HG02623 (cell line): ENCODE measurements at regions not wholly inside any gene's neighbourhood (a gene's known extent, or its start where the extent isn't known, plus 50 kb on each side); places are given as distances from the start of the nearest gene placed in this dataset.

ENCODE experiments used
- ATAC-seq: cut with Tn5 transposase; IDR thresholded peaks from one replicate; pipeline ENCODE4 v1.9.1; 2021; ENCODE audit warnings: moderate library complexity; ENCODE audit not compliant: unreplicated experiment

GRCh38 chr2:51231071-51231470 lies 199.1 kb upstream of the NRXN1 start:
- no peak for ATAC-seq

- no peak for ATAC-seq
These were observed 193.4 kb upstream of the NRXN1 start for GRCh38 chr2:51225377-51225776.

- ATAC-seq, result no peak
These were observed 192.9 kb upstream of the NRXN1 start for GRCh38 chr2:51224790-51225189.

GRCh38 chr2:51222106-51222505 lies 190.2 kb upstream of the NRXN1 start:
- no peak for ATAC-seq

- ATAC-seq, result no peak
These were observed 188.7 kb upstream of the NRXN1 start for GRCh38 chr2:51220606-51221005.

- ATAC-seq, result no peak
These were observed 188.1 kb upstream of the NRXN1 start for GRCh38 chr2:51220080-51220479.

- no peak for ATAC-seq
These were observed 187.5 kb upstream of the NRXN1 start for GRCh38 chr2:51219468-51219867.

- no peak for ATAC-seq
These were observed 186.1 kb upstream of the NRXN1 start for GRCh38 chr2:51218047-51218446.

- ATAC-seq, result no peak
These were observed 181.9 kb upstream of the NRXN1 start for GRCh38 chr2:51213826-51214225.

GRCh38 chr2:51212374-51212773 lies 180.4 kb upstream of the NRXN1 start:
- peak; percentile 55 for ATAC-seq

- ATAC-seq, result no peak
These were observed 176.6 kb upstream of the NRXN1 start for GRCh38 chr2:51208521-51208920.

GRCh38 chr2:51201295-51201694 lies 169.4 kb upstream of the NRXN1 start:
- ATAC-seq, result no peak

- ATAC-seq, result no peak
These were observed 162.7 kb upstream of the NRXN1 start for GRCh38 chr2:51194656-51195055.

- no peak for ATAC-seq
These were observed 138.3 kb upstream of the NRXN1 start for GRCh38 chr2:51170273-51170672.

GRCh38 chr2:51165534-51166260 lies 133.8 kb upstream of the NRXN1 start:
- ATAC-seq, result no peak

- no peak for ATAC-seq
These were observed 126.3 kb upstream of the NRXN1 start for GRCh38 chr2:51158251-51158650.

- no peak for ATAC-seq
These were observed 121.3 kb upstream of the NRXN1 start for GRCh38 chr2:51153236-51153635.

- ATAC-seq, result no peak
These were observed 119.7 kb upstream of the NRXN1 start for GRCh38 chr2:51151490-51152140.

- no peak for ATAC-seq
These were observed 117.8 kb upstream of the NRXN1 start for GRCh38 chr2:51149725-51150124.

GRCh38 chr2:51145761-51146160 lies 113.8 kb upstream of the NRXN1 start:
- ATAC-seq, result no peak

GRCh38 chr2:51120754-51121280 lies 88.9 kb upstream of the NRXN1 start:
- no peak for ATAC-seq

GRCh38 chr2:51111532-51111931 lies 79.6 kb upstream of the NRXN1 start:
- no peak for ATAC-seq
